Spinal cord (tissue), 9 donors: ENCODE measurements at regions not wholly inside any gene's neighbourhood (a gene's known extent, or its start where the extent isn't known, plus 50 kb on each side); places are given as distances from the start of the nearest gene placed in this dataset.
"Not testable (repeated sequence)": the region's sequence is repeated elsewhere in the genome, so short reads cannot be mapped to it uniquely, and the experiment has no call there.

ENCODE experiments used
- DNase-seq, 6 donors: peaks; one replicate each; pipeline versions ENCODE4 v3.0.0 to v3.0.0-alpha.2; 2013 to 2015; ENCODE audit warnings: low spot score in 6 of 6, low read depth in 4 of 6
- H3K27ac ChIP-seq: one replicate; pipeline ENCODE4 v1.5.1; 2013; ENCODE audit warnings: low read depth, low read length, control low read depth
- H3K27me3 ChIP-seq: one replicate; pipeline ENCODE4 v1.6.1; 2013; ENCODE audit warnings: low read length; ENCODE audit not compliant: control insufficient read depth, insufficient read depth
- H3K36me3 ChIP-seq: one replicate; pipeline ENCODE4 v1.6.1; 2013; ENCODE audit warnings: low read length; ENCODE audit not compliant: control insufficient read depth, insufficient read depth
- H3K4me1 ChIP-seq: one replicate; pipeline ENCODE4 v1.6.1; 2013; ENCODE audit warnings: low read length; ENCODE audit not compliant: control insufficient read depth, insufficient read depth
- H3K4me3 ChIP-seq: one replicate; pipeline ENCODE4 v1.5.1; 2013; ENCODE audit warnings: low read depth, low read length, control low read depth
- H3K9me3 ChIP-seq: one replicate; pipeline ENCODE4 v1.6.1; 2013; ENCODE audit warnings: low read length; ENCODE audit not compliant: control insufficient read depth, insufficient read depth
- WGBS: methylation state at CpG from one replicate; pipeline ENCODE4 v1.1.5; 2013; ENCODE audit warnings: missing lambda C conversion rate; ENCODE audit not compliant: insufficient coverage; 5-methylcytosine and 5-hydroxymethylcytosine counted together
- donor health status: healthy.

DNA sequence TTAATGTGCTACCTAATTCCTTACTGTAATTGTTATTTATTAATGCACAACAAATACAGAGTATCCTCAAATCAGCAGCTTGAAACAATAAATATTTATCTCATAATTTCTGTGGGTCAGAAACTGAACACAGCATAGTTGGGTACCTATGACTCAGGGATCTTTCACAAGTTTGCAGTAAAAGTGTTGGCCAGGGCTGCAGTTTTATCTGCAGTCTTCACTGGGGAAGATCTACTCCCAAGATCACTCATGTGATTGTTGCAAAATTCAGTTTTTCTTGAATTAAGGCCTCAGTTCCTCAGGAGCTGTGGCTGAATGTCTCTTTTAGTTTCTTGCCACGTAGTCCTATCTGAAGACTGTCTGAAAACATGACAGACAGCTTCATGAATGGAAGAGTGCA is 237.8 kb downstream of the ZWINT start:
- H3K36me3 ChIP-seq: no peaks in the 10 kb centered on the region
- no peak for DNase-seq
- no peaks in the 10 kb centered on the region for H3K4me1 ChIP-seq
- H3K27ac ChIP-seq: no peak overlapping the region
- H3K27me3 ChIP-seq: no peaks in the 10 kb centered on the region
- WGBS: no CpG with 5 or more reads among the region's 1 CpG
- H3K9me3 ChIP-seq: no peaks in the 10 kb centered on the region
- no peak overlapping the region for H3K4me3 ChIP-seq

- DNase-seq: peak in 2 of 6 donors; percentile 1 to 14
- no peaks in the 10 kb centered on the region for H3K9me3 ChIP-seq
- WGBS: no CpG with 5 or more reads among the region's 1 CpG
These were observed 244.4 kb downstream of the ZWINT start for GRCh38 chr10:56116684-56117083.

GRCh38 chr10:56109454-56109853 is 251.6 kb downstream of the ZWINT start:
- Histone ChIP-seq H3K4me3 (no peak overlapping the region), H3K27me3 (no peaks in the 10 kb centered on the region), H3K9me3 (no peaks in the 10 kb centered on the region), H3K27ac (no peak overlapping the region), H3K36me3 (no peaks in the 10 kb centered on the region), H3K4me1 (no peaks in the 10 kb centered on the region)
- 96% methylated on average over 12 of the region's 13 CpGs for WGBS
- no peak for DNase-seq

More at GRCh38 chr10:56116684-56117083, 244.4 kb downstream of the ZWINT start:
- Histone ChIP-seq H3K27me3 (no peaks in the 10 kb centered on the region), H3K4me3 (no peak overlapping the region), H3K4me1 (no peaks in the 10 kb centered on the region), H3K36me3 (no peaks in the 10 kb centered on the region), H3K27ac (no peak overlapping the region)

GRCh38 chr10:56104923-56105322 is 256.1 kb downstream of the ZWINT start:
- Histone ChIP-seq H3K4me3 (no peak overlapping the region), H3K27me3 (no peaks in the 10 kb centered on the region), H3K9me3 (no peaks in the 10 kb centered on the region), H3K36me3 (no peaks in the 10 kb centered on the region), H3K27ac (no peak overlapping the region), H3K4me1 (no peaks in the 10 kb centered on the region)
- no peak for DNase-seq
- whole genome bisulfite sequencing: no CpG with 5 or more reads among the region's 4 CpGs

GRCh38 chr10:56104487-56104886 is 256.6 kb downstream of the ZWINT start:
- Histone ChIP-seq H3K4me1 (no peaks in the 10 kb centered on the region), H3K9me3 (no peaks in the 10 kb centered on the region), H3K4me3 (no peak overlapping the region), H3K27me3 (no peaks in the 10 kb centered on the region), H3K27ac (no peak overlapping the region), H3K36me3 (no peaks in the 10 kb centered on the region)
- WGBS: 60% methylated on average over 1 of the region's 3 CpGs
- DNase-seq: no peak

- Histone ChIP-seq H3K36me3 (no peaks in the 10 kb centered on the region), H3K4me1 (no peaks in the 10 kb centered on the region), H3K4me3 (no peak overlapping the region), H3K9me3 (no peaks in the 10 kb centered on the region), H3K27me3 (no peaks in the 10 kb centered on the region), H3K27ac (no peak overlapping the region)
- WGBS: 100% methylated on average over 2 of the region's 2 CpGs
- DNase-seq: no peak
These were observed 264.9 kb downstream of the ZWINT start for GRCh38 chr10:56096226-56096517.

GRCh38 chr10:56095506-56096225 is 265.4 kb downstream of the ZWINT start:
- Histone ChIP-seq H3K4me3 (no peak overlapping the region), H3K36me3 (no peaks in the 10 kb centered on the region), H3K27me3 (no peaks in the 10 kb centered on the region), H3K27ac (no peak overlapping the region), H3K9me3 (no peaks in the 10 kb centered on the region), H3K4me1 (no peaks in the 10 kb centered on the region)
- DNase-seq: no peak
- WGBS: 85% methylated on average over 12 of the region's 16 CpGs

DNA sequence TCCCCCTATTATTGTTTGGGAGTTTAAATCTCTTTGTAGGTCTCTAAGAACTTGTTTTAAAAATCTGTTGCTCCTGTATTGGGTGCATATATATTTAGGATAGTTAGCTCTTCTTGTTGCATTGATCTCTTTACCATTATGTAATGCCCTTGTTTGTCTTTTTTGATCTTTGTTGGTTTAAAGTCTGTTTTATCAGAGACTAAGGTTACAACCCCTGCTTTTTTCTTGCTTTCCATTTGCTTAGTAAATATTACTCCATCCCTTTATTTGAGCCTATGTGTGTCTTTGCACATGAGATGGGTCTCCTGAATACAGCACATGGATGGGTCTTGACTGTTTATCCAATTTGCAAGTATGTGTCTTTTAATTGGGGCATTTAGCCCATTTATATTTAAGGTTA is 267.4 kb downstream of the ZWINT start:
- not testable (repeated sequence) for H3K36me3 ChIP-seq, H3K27me3 ChIP-seq, H3K9me3 ChIP-seq, H3K4me1 ChIP-seq, H3K27ac ChIP-seq, DNase-seq, H3K4me3 ChIP-seq

- Histone ChIP-seq H3K27ac (no peak overlapping the region), H3K9me3 (peaks cover 2% of the 10 kb centered on the region), H3K27me3 (no peaks in the 10 kb centered on the region), H3K4me3 (no peak overlapping the region), H3K36me3 (no peaks in the 10 kb centered on the region), H3K4me1 (no peaks in the 10 kb centered on the region)
- no peak for DNase-seq
These were observed 269.2 kb downstream of the ZWINT start for GRCh38 chr10:56091872-56092271.

DNA sequence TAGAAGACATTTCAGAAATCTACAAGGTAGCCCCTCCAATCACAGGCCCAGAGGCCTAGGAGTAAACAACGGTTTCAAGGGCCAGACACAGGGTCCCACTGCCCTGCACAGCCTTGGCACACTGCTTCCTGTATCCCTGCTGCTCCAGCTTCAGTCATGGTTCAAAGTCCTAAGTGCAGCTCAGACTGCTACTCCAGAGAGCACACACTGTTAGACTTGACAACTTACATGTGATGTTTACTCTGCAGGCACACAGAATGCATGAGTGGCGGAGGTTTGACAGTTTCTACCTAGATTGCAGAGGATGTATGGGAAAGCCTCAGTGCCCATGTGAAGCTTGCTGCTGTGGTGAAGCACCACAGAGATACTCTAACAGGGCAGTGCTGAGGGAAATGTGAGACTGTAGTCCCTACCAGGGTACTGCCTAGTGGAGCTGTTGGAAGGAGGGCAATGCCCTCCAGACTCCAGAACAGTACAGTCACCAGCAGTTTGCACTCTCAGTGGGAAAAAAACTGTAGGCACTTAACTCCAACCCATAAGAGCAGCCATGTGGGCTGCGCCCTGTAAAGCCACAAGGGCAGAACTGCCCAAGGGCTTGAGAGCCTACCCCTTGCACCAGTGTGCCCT is 270.0 kb downstream of the ZWINT start:
- H3K36me3 ChIP-seq: no peaks in the 10 kb centered on the region
- no peak overlapping the region for H3K4me3 ChIP-seq
- H3K27me3 ChIP-seq: no peaks in the 10 kb centered on the region
- peaks cover 2% of the 10 kb centered on the region for H3K9me3 ChIP-seq
- no peak overlapping the region for H3K27ac ChIP-seq
- 73% methylated on average over 1 of the region's 3 CpGs for WGBS
- H3K4me1 ChIP-seq: no peaks in the 10 kb centered on the region
- no peak for DNase-seq
